Uterus (tissue), 2 donors: ENCODE measurements at regions not wholly inside any gene's neighbourhood (a gene's known extent, or its start where the extent isn't known, plus 50 kb on each side); places are given as distances from the start of the nearest gene placed in this dataset.

Experiments used
- POLR2A ChIP-seq, 2 donors: fragments of 450-650 bp; IDR thresholded peaks; one replicate each; pipeline ENCODE4 v1.6.1; 2016; ENCODE audit warnings: antibody characterized with exemption in 2 of 2, mild to moderate bottlenecking in 1 of 2, moderate library complexity in 1 of 2
- TF ChIP-seq, protein P1 (sequence below), 4 experiments: fragments of 200-600 bp in 2 of 4; fragments of 450-650 bp in 2 of 4; sonication (generic) in 2 of 4; IDR thresholded peaks; one replicate each; pipeline ENCODE4 v1.5.1; 2016 to 2019; ENCODE audit warnings: antibody characterized with exemption in 4 of 4, mild to moderate bottlenecking in 2 of 4, moderate library complexity in 1 of 4

DNA sequence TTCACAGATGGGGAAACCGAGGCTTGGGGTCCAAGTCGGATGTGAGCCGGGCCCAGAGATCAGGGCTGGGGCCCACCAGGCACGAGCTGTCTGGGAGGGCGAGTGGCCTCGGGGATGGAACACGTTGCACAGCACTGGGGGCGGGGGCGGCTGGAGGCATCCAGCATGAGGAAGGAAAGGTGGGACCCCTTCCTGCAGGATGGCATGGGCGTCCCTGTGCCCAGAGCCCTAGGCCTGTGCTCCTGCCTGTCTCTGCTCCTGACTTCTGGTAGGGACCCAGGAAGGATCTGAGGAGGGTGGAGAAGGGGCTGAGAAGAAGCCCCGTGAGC is 183.4 kb downstream of the KIF26A start:
- TF ChIP-seq, protein P1, sequence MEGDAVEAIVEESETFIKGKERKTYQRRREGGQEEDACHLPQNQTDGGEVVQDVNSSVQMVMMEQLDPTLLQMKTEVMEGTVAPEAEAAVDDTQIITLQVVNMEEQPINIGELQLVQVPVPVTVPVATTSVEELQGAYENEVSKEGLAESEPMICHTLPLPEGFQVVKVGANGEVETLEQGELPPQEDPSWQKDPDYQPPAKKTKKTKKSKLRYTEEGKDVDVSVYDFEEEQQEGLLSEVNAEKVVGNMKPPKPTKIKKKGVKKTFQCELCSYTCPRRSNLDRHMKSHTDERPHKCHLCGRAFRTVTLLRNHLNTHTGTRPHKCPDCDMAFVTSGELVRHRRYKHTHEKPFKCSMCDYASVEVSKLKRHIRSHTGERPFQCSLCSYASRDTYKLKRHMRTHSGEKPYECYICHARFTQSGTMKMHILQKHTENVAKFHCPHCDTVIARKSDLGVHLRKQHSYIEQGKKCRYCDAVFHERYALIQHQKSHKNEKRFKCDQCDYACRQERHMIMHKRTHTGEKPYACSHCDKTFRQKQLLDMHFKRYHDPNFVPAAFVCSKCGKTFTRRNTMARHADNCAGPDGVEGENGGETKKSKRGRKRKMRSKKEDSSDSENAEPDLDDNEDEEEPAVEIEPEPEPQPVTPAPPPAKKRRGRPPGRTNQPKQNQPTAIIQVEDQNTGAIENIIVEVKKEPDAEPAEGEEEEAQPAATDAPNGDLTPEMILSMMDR (IDR thresholded peaks at IDR 0.05) = no peak
- no peak for TF ChIP-seq POLR2A (IDR thresholded peaks at IDR 0.05)
